SK-N-SH treated with all-trans-retinoic acid at 6 μM for 48 hours (cell line): ENCODE measurements at regions not wholly inside any gene's neighbourhood (a gene's known extent, or its start where the extent isn't known, plus 50 kb on each side); places are given as distances from the start of the nearest gene placed in this dataset.

ENCODE experiments used
- CSRNP3 ChIP-seq: fragments of 250-450 bp; sonication (Bioruptor Pico); IDR thresholded peaks from 2 replicates; pipeline ENCODE4 v1.5.1; 2021; ENCODE audit warnings: mild to moderate bottlenecking, moderate library complexity
- ISL1 ChIP-seq: fragments of 250-450 bp; sonication (Bioruptor Pico); IDR thresholded peaks from 2 replicates; pipeline ENCODE4 v2.1.2; 2022; ENCODE audit warnings: mild to moderate bottlenecking, moderate library complexity
- PPARA ChIP-seq: fragments of 250-450 bp; sonication (Bioruptor Pico); IDR thresholded peaks from 2 replicates; pipeline ENCODE4 v1.5.0; 2020; ENCODE audit warnings: mild to moderate bottlenecking, borderline replicate concordance
- ZFP3 ChIP-seq: fragments of 250-450 bp; sonication (Bioruptor Pico); IDR thresholded peaks from 2 replicates; pipeline ENCODE4 v1.5.0; 2020; ENCODE audit warnings: mild to moderate bottlenecking, moderate library complexity
- ZFP30 ChIP-seq: fragments of 450-650 bp; formaldehyde crosslinking; IDR thresholded peaks from 2 replicates; pipeline ENCODE4 v1.5.0; 2022; ENCODE audit warnings: mild to moderate bottlenecking, moderate library complexity

- TF ChIP-seq ZFP3 (CRISPR knock-in tag) = no peak
- no peak for TF ChIP-seq CSRNP3 (CRISPR knock-in tag)
- no peak for TF ChIP-seq ZFP30 (CRISPR knock-in tag)
- TF ChIP-seq ISL1 = no peak
- TF ChIP-seq PPARA (CRISPR knock-in tag) = no peak
Observed at GRCh38 chr6:65922049-65922448, 215.0 kb upstream of the EYS start.
